HG03354 (cell line): ENCODE measurements at regions not wholly inside any gene's neighbourhood (a gene's known extent, or its start where the extent isn't known, plus 50 kb on each side); places are given as distances from the start of the nearest gene placed in this dataset.
A peak's percentile ranks its signal among the peaks of the same experiment; 100 is the strongest.
"Not testable (repeated sequence)": the region's sequence is repeated elsewhere in the genome, so short reads cannot be mapped to it uniquely, and the experiment has no call there.

Experiments
- ATAC-seq: cut with Tn5 transposase; IDR thresholded peaks from one replicate; pipeline ENCODE4 v1.9.1; 2021; ENCODE audit warnings: mild to moderate bottlenecking; ENCODE audit not compliant: unreplicated experiment, poor library complexity, severe bottlenecking

DNA sequence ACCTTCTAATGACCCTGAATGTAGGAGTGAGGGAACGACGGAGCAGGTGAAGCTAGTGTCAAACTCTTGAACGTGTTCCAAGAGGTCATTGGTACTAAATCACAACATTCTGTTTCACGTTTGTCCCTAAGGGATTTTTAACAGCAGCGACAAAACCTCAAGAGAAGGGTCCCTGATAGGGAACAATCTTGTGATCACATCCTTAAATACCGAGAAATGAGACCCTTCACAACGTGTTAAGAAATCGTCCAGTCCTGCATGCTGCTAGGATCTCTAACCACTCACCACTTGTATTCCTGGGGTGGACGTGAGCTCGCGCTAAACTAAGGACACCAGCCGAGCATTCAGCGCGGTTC lies 134.1 kb upstream of the KRAS start:
- no peak for ATAC-seq

DNA sequence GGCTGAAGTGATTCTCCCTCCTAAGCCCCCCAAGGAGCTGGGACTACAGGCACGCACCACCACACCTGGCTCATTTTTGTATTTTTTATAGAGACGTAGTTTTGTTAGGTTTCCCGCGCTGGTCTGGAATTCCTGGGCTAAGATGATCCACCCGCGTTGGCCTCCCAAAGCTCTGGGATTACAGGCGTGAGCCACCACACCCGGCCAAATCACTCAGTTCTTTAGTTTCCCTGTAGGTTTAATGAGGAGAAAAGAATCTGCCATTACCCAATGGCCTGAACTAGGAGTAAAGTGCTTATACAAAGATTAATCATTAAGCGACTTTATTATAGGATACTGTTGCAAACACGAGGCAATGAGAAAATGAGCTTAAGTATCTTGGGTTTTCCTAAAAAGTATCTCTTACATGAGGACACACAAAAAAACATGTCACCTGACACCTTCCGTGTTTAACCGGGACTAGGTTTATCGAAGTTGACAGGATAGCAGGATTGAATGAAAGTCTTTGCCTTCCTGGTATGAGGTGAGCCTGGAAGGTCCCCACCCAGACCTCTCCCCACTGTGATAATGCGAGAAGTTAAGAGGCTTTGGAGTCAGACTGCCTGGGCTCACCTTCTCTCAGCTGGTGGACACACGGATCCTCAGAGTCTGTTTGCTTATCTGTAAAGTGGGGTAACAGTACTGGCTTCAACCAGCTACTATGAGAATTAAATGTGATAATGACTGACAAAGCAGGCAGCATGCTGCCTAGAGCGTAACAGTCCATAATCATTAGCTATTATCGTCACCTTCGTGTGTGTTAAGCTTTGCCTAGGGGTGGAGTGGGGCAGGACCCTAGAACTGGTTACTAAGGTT lies 133.5 kb upstream of the KRAS start:
- ATAC-seq: no peak

DNA sequence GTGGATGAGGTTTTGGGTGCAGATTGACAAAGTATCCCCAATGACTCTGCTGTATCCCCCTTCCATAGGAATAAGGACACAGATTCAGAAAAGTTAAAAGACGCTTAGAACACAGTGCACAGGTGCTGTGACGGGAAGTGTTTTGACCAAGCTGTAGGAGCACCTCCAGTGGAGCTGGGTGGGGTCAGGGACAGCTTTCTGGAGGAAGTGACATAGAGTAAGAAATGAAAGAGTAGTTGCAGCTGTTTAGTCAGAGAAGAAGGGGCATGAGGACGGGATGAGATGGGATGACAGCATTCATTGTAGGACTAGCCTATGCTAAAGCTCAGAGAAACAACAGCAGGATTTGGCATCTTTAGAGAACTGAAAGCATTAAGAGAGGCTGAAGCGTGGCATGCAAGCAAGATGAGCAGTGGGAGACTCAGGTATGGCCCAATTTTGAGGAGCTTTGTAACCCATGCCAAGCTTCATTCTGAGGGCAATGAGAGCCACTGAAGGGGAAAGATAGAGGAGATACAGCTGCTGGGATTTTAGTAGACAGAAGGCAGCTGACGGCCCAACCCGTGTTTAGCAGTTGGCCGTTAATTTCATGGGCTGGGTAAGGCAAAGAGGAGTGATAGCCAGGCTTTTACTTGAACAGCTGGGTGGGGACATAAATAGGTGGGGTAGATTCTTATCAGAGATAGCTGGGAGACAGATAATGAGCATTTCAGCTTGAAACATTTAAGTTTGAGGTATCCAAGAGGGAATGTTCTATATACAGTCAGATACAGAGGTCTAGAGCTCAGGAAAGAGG lies 131.8 kb upstream of the KRAS start:
- no peak for ATAC-seq

DNA sequence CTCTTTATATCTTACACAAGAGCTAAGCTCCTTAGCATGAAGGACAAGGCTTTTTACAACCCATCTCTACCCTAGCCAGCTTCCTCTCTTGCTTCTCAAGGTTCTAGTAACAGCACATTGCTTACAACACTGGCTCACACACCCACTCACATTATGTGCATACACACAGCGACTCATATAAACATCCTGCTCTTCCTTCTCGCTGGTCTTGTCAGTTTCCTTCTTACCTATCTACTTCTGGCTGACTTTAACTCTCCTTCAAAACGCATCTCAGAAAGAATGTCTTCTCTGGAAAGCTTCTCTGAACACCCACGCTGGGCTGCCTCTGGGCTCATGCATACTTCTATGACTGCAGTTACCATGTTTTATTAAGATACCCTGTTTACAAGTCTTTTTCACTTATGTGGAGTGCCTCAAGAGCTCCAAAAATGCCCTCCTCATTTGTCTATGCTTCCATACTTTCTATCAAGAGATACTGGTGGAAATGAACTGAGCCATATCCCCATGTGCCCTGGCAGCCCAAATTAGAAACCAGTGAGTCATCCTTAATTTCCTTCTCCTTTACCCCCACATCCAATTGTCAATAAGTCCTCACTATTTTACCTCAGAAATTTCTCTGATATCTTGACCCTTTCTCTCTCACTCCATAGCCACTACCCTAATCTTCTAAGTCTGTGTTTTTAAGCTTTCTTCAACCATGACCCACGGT lies 126.9 kb upstream of the KRAS start:
- ATAC-seq: no peak

DNA sequence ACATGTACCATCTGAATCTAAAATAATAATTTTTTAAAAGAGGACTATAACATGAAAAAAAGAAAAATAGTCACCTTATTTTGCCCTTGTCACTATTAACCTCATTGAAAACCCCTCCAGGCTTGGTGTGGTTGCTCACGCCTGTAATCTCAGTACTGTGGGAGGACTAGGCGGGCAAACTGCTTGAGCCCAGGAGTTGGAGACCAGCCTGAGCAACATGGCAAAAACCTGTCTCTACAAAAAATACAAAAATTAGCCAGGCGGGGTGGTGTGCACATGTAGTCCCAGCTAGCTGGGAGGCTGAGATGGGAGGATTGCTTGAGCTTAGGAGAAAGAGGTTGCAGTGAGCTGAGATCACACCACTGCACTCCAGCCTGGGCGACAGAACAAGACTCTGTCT lies 126.3 kb upstream of the KRAS start:
- ATAC-seq: no peak

DNA sequence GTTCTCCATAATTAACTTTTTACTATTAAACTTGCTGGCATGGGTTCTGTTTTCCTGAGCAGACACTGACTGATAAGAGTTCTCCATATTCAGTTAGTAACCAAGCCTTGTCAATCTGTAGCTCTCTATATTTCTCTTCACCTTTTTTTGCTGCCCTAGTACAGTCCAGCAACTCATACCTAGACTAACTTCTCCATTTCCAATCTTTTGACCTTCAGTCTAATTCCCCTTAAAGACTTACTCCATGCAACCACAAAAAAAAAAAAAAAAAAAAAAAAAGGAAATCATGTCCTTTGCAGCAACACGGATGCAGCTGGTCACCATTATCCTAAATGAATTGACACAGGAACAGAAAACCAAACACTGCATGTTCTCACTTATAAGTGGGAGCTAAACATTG lies 125.7 kb upstream of the KRAS start:
- ATAC-seq: no peak

DNA sequence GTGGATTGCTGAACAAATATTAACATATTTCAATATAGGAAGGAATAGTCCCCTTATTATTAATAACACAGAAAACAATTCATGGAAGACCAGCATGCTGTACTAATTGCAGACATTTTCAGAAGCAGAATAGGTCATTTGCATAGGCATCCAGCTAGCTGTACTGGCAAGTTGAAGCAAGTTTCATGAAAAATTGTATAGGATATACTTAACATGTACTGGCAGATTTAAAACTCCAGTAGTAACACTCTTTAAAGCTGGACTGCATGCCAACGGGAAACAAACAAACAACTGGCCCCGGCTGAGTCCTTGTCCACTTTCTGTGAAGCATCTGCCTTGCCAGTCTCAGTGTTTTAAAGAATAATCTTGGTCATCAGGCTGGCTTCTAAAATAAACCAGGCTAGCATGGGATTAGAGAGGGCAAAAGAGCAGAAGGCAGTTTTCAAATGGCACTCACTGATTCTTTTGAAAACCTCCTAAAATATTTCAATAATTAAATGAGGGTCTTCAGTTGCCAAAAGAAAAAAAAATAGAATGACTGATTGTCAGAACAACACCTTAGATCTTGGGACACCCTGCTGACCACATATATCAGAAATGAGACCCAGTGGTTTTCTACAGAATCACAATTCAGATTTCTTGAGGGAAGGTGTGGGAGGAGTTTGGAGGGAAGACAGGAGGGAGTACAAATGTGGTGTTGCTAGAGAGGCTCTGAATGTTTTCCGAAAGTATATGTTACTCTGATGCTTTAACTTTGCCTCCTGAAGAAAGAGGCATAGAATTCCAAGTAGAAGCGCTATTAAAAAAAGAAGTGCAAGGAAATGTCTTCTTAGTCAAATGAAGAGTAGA lies 122.5 kb upstream of the KRAS start:
- no peak for ATAC-seq

DNA sequence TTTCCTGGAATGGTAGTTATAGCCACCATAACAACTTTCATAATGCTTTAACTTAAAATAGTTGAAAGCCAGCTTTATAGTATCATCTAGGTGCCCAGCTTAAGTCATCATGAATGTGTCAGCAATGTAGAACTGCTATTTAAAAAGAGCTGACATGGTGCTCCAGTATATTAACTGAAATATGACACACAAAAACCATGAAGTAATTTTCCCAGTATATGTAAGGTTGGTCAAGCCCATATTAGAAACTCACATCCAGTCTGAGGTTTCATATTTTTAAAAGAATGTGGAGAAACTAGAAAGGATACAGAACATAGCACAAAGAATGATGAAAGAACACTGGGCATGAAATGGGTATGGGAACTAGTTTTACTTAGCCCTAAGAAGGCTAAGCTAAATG lies 121.3 kb upstream of the KRAS start:
- no peak for ATAC-seq

DNA sequence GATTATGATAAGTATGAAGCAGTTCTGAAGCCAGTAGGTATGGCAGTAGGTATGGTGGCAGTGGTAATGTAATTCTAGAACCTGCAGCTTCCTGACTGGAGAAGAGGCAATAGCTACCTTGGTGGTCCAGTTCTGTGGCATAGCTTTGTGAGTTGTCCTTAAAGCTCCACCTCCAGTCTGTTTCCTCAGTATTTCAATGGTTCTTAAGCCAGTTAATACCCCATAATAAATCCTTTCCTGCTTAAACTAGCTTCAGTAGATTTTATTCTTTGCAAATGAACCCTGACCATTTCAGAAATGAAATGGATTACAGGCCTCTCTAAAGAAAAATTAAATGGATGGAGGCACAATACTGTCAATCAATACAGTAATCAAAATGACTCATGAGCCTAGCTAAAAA lies 117.8 kb upstream of the KRAS start:
- ATAC-seq: no peak

DNA sequence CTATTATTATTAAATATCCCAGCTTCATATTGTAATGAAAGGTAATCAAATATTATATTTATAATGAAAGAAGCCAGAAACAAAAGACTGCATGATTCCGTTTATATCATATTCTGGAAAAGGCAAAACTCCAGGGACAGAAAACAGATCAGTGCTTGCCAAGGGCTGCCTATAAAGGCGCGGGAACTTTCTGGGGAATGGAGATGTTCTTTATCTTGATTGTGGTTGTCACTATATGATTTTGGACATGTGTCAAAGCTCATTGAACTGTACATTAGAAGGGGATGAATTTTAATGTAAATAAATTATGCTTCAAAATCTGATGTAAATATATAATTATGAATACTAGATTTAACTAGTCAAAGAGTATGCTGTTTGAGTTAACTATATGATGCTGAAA lies 115.4 kb upstream of the KRAS start:
- ATAC-seq: no peak

DNA sequence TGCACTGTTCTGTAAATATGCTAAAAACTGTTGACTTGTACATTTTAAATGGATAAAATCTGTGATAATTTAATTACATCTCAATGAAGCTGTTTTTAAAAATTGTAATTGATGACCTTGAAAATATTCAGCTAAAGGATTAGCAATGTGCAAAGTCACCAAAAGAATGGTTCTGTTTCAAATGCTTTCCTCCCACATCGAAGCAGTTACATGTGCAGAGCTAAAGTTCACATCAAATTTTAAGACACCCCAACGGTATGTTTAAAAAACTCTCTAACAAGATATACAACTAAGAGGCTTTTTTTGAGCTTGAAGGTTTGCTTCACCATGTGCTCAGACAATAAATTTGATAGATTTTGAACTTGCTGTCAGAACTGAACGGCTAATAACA lies 114.6 kb upstream of the KRAS start:
- peak; percentile 4 for ATAC-seq

DNA sequence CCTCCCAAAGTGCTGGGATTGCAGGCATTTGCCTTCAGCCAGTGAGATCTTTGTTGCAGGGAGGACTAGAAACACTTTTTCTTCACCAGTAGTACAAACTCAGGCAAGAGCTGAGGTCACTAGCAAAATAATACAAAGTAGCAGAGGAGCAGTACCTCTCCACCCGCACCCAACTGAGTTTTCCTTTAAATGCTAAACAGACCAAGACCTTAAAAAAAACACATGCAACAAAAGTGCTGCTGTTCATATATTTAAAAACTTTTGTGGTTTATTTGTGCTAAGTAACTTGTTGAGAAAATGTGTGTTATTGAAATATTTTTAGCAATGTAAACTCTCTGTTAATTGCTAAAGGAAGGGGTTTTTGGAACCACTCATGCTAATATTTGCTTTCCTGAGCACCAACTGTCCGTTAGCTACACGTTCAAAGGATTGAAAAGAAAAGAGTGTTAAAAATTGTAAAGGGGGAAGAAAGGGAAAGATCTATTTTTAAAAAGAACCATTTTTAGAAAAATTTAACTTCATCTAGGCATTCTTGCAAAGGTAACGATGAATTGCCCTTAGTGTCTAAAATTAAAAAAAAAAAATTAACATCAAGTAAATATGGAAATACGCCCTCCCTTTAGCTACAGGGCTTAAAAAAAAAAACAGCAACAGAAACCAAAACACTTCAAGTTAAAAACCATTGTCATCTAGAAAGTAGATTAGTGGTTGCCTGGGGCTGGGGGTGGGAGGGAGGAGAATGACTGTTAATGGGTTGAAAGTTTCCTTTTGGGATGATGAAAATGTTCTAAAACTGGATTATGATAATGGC lies 114.0 kb upstream of the KRAS start:
- ATAC-seq: peak; percentile 90

DNA sequence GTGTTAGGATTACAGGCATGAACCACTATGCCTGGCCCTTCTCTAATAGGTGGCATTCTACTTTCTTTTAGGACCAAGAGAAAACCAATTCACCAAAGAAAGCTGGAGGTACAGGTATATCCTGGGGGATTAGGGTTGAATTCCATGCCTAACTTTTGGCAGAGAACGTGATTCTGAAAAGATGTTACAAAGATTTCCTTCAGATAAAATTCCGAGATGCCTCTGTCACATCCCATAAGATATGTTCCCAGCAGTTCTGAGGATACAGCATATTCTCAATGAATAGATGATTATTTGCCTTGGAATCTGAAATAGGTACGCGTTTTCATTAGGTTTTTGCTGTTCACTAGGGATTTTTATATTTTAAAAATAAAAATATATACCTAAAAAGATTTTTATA lies 111.9 kb upstream of the KRAS start:
- no peak for ATAC-seq

DNA sequence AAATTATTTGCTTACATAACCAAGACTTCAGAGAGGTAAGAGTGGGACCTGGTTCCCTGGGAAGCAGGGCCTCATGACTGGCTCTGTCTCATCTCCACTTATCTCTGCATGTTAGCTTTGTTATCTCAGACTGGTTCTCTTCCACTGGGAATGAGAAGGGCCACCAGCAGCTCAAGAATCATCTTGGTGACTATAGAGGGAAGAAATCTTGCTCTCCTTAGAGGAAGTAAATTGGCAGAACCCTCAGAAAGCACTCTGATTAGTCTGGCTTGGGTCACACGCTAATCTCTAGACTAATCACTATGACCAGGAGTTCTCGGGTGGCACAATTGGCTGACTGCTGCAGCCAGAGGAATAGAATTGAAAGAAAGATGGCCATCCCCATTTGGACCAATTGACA lies 110.8 kb upstream of the KRAS start:
- no peak for ATAC-seq

DNA sequence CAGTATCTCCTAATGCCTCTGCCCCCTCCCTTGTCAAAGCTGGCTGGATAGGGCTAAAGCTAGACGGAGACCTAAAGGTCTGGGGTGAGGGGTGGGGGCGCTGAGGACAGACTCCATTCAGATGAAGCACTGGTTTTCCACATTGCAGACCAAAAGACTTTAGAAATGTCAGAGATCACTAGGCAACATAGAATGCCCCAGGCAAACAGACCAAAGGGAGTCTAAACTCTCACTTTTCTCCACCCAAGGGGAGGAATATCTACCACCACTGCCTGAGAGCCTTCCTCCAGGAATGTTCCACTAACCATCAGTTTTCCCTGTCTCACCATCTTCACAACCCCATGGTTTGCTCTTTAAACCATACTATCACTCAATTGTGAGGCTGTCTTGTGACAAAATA lies 106.9 kb upstream of the KRAS start:
- no peak for ATAC-seq

DNA sequence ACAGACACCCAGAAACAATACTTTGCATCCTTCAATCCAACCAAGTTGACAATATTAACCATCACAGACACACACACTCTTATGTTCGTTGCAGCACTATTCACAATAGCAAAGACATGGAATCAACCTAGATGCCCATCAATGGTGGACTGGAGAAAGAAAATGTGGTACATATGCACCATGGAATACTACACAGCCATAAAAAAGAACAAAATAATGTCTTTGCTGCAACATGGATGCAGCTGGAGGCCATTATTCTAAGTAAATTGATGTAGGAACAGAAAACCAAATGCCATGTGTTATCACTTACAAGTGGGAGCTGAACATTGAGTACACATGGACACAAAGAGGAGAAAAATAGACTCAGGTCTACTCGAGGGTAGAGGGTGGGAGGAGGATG lies 102.2 kb upstream of the KRAS start:
- ATAC-seq: not testable (repeated sequence)

DNA sequence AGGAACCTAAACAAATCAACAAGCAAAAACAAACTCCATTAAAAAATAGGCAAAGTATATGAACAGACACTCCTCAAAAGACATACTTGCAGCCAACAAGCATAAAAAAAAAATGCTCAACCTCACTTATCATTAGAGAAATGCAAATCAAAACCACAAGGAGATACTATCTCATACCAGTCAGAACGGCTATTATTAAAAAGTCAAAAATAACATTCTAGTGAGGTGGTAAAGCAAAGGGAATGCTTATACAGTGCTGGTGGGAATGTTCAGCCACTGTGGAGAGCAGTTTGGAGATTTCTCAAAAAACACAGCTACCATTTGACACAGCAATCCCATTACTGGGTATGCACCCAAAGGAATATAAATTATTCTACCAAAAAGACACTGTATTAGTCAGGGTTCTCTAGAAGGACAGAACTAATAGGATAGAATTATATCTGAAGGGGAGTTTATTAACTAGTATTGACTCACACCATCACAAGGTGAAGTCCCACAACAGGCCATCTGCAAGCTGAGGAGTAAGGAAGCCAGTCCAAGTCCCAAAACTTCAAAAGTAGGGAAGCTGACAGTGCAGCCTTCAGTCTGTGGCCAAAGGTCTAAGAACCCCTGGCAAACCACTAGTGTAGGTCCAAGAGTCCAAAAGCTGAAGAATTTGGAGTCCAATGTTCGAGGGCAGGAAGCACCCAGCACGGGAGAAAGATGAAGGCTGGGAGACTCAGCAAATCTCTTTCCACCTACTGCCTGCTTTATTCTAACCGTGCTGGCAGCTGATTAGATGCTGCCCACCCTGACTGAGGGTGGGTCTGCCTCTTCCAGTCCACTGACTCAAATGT lies 101.6 kb upstream of the KRAS start:
- peak; percentile 65 for ATAC-seq

DNA sequence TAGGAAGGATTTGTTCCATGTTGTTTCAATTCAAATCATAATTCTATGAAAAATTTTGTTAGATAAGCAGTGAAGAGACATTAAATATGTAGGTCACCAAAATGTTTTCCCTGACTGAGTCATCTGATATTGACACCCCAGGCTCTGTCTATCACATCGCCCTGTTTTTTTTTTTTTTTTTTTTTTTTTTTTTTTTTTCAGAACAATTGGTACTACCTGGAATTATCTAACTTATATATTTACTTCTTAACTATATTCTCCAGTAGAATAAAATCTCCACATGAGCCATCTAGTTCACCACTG lies 97.8 kb upstream of the KRAS start:
- ATAC-seq: no peak
